MM.1S (cell line): ENCODE measurements at regions not wholly inside any gene's neighbourhood (a gene's known extent, or its start where the extent isn't known, plus 50 kb on each side); places are given as distances from the start of the nearest gene placed in this dataset.

ENCODE experiments used
- DNase-seq: peaks from one replicate; pipeline ENCODE4 v3.0.0-alpha.2; 2015
- H2AFZ ChIP-seq: fragments of 300-600 bp; sonication (generic); 2 replicates; pipeline ENCODE4 v1.6.0; 2016; ENCODE audit warnings: antibody characterized with exemption, low read length
- H3F3A ChIP-seq: fragments of 300-600 bp; sonication (generic); 2 replicates; pipeline ENCODE4 v1.6.1; 2016; ENCODE audit warnings: mild to moderate bottlenecking, antibody characterized with exemption, low read length, moderate library complexity, mixed read lengths; ENCODE audit not compliant: insufficient read depth
- H3K27ac ChIP-seq: fragments of 300-600 bp; sonication (generic); 2 replicates; pipeline ENCODE4 v1.5.1; 2016; ENCODE audit warnings: mild to moderate bottlenecking, low read length
- H3K27me3 ChIP-seq: fragments of 300-600 bp; sonication (generic); replicated peaks from 2 replicates; pipeline ENCODE4 v1.6.0; 2016; ENCODE audit warnings: low read length; ENCODE audit not compliant: insufficient read depth
- H3K36me3 ChIP-seq: fragments of 300-600 bp; sonication (generic); replicated peaks from 2 replicates; pipeline ENCODE4 v1.6.1; 2016; ENCODE audit warnings: mild to moderate bottlenecking, low read length, mixed read lengths; ENCODE audit not compliant: insufficient read depth
- H3K4me1 ChIP-seq: fragments of 300-600 bp; sonication (generic); 2 replicates; pipeline ENCODE4 v1.6.1; 2016; ENCODE audit warnings: low read length, mixed read lengths
- H3K4me2 ChIP-seq: fragments of 300-600 bp; sonication (generic); 2 replicates; pipeline ENCODE4 v1.6.0; 2016; ENCODE audit warnings: low read depth, low read length
- H3K4me3 ChIP-seq: fragments of 300-600 bp; sonication (generic); 2 replicates; pipeline ENCODE4 v1.5.1; 2016; ENCODE audit warnings: low read length, mixed read lengths
- H3K79me2 ChIP-seq: fragments of 300-600 bp; sonication (generic); 2 replicates; pipeline ENCODE4 v1.6.1; 2016; ENCODE audit warnings: mixed run types, low read length, mixed read lengths
- H3K9ac ChIP-seq: fragments of 300-600 bp; sonication (generic); 2 replicates; pipeline ENCODE4 v1.6.1; 2016; ENCODE audit warnings: low read length, mixed read lengths
- H3K9me2 ChIP-seq: fragments of 300-600 bp; sonication (generic); replicated peaks from 2 replicates; pipeline ENCODE4 v1.6.1; 2016; ENCODE audit warnings: mild to moderate bottlenecking, low read length, mixed read lengths; ENCODE audit not compliant: insufficient read depth
- H3K9me3 ChIP-seq: fragments of 300-600 bp; sonication (generic); replicated peaks from 2 replicates; pipeline ENCODE4 v1.6.1; 2016; ENCODE audit warnings: mild to moderate bottlenecking, low read length, mixed read lengths; ENCODE audit not compliant: insufficient read depth
- H4K20me1 ChIP-seq: fragments of 300-600 bp; sonication (generic); 2 replicates; pipeline ENCODE4 v1.6.1; 2016; ENCODE audit warnings: mild to moderate bottlenecking, low read length, moderate library complexity, mixed read lengths; ENCODE audit not compliant: insufficient read depth
- EZH2 ChIP-seq: fragments of 300-600 bp; sonication (generic); optimal IDR thresholded peaks from 2 replicates; pipeline ENCODE3; 2017; ENCODE audit warnings: low read depth, mild to moderate bottlenecking, antibody characterized with exemption, low read length, mixed read lengths
- EZH2phosphoT487 ChIP-seq: fragments of 300-600 bp; sonication (generic); IDR thresholded peaks from 2 replicates; pipeline ENCODE4 v1.6.1; 2018; ENCODE audit warnings: antibody characterized with exemption, low read length
- TF ChIP-seq, protein P1 (sequence below): fragments of 300-600 bp; sonication (generic); IDR thresholded peaks from 2 replicates; pipeline ENCODE4 v1.5.1; 2016; ENCODE audit warnings: antibody characterized with exemption, low read length, mixed read lengths

DNA sequence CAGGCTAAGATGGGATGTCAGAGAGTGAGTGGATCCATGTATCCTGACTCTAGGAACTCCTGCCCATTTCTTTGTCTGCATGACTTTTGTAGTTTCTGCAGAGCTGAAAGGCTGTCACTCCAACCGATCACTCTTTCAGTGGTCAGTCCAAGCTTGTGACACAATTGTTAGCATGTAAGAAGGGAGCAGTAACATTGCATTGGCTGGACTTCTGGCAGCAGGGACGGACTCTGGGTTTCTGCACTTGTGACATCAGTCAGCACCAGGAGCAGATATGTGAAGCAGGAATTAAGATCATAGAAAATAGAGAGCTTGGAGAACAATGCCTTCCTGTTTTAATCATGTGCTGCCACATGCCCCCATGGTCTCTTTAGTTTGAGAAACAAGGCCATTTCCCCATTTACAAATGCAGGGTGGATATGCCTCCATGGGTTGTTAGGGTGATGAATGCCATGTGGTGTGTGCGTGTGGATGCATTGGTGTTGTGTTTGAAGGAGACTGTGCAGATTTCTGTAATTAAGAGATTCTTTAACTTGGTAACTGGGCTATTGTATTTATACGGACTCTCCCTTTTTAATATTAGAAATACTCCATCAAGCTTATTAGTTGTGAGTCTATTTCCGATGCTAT is 214.3 kb upstream of the EPHA4 start:
- Histone ChIP-seq H3K27me3 (no peaks in the 10 kb centered on the region), H3K36me3 (no peaks in the 10 kb centered on the region), H3K79me2 (no peaks in the 10 kb centered on the region), H3K9me3 (no peaks in the 10 kb centered on the region), H3K4me1 (no peaks in the 10 kb centered on the region), H3K4me3 (no peak overlapping the region), H3F3A (no peaks in the 10 kb centered on the region), H2AFZ (no peak overlapping the region), H4K20me1 (no peaks in the 10 kb centered on the region), H3K27ac (no peak overlapping the region), H3K4me2 (no peak overlapping the region), H3K9ac (no peak overlapping the region), H3K9me2 (no peaks in the 10 kb centered on the region)
- DNase-seq, result no peak
- TF ChIP-seq, protein P1, sequence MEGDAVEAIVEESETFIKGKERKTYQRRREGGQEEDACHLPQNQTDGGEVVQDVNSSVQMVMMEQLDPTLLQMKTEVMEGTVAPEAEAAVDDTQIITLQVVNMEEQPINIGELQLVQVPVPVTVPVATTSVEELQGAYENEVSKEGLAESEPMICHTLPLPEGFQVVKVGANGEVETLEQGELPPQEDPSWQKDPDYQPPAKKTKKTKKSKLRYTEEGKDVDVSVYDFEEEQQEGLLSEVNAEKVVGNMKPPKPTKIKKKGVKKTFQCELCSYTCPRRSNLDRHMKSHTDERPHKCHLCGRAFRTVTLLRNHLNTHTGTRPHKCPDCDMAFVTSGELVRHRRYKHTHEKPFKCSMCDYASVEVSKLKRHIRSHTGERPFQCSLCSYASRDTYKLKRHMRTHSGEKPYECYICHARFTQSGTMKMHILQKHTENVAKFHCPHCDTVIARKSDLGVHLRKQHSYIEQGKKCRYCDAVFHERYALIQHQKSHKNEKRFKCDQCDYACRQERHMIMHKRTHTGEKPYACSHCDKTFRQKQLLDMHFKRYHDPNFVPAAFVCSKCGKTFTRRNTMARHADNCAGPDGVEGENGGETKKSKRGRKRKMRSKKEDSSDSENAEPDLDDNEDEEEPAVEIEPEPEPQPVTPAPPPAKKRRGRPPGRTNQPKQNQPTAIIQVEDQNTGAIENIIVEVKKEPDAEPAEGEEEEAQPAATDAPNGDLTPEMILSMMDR, result no peak
- TF ChIP-seq EZH2phosphoT487 (no peak), EZH2 (no peak)

DNA sequence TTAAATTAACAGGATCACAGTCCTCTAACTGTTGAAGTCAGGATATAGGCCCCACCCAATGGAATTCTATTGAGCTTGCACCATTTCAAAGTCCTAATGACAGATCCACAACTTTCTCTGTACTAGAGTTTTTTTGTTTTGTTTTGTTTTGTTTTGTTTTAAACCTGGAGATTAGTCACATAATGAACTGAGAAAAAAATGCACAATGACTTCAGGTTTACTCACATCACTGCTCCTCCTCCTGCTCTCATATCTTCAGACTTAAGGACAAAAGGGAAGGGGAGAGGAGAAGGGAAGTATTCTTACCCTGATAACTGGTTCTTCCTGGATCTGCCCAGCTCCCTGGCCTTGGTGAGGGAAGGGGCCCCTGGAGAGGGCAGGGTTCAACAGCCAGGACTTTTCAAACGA is 208.2 kb upstream of the EPHA4 start:
- H3K27ac ChIP-seq, result no peak overlapping the region
- H3K9me3 ChIP-seq, result no peaks in the 10 kb centered on the region
- DNase-seq, result no peak
- no peaks in the 10 kb centered on the region for H4K20me1 ChIP-seq
- no peaks in the 10 kb centered on the region for H3F3A ChIP-seq
- no peaks in the 10 kb centered on the region for H3K4me1 ChIP-seq
- no peak overlapping the region for H3K4me2 ChIP-seq
- H3K4me3 ChIP-seq, result no peak overlapping the region
- H3K27me3 ChIP-seq, result no peaks in the 10 kb centered on the region
- no peak for TF ChIP-seq EZH2phosphoT487
- no peak for TF ChIP-seq EZH2
- TF ChIP-seq, protein P1, result no peak
- H3K9me2 ChIP-seq, result no peaks in the 10 kb centered on the region
- no peak overlapping the region for H3K9ac ChIP-seq
- no peak overlapping the region for H2AFZ ChIP-seq
- H3K36me3 ChIP-seq, result no peaks in the 10 kb centered on the region
- no peaks in the 10 kb centered on the region for H3K79me2 ChIP-seq

DNA sequence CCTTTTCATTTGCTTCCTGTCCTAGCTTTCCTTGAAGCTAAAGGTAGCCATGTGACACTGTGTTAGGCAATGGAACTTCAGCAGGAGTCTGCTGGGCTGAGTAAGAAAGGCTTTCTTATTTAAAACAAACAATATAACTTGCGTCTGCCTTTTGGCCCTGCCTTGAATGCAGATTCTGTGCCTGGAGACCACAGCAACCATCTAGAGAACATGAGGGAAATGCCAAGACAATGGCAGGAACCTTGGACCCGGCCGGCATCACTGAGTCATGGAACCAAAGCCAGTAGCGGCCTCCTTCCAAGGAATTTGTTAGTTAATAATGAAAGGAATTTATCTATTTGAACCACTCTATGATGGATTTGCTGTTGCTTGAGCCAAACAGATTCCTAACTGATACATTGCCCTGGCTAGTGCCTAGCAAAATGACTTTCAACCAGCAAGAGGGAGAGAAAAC is 207.5 kb upstream of the EPHA4 start:
- no peaks in the 10 kb centered on the region for H3K79me2 ChIP-seq
- no peaks in the 10 kb centered on the region for H3K27me3 ChIP-seq
- no peak overlapping the region for H2AFZ ChIP-seq
- H3F3A ChIP-seq, result no peaks in the 10 kb centered on the region
- DNase-seq, result no peak
- H3K4me2 ChIP-seq, result no peak overlapping the region
- no peak overlapping the region for H3K9ac ChIP-seq
- H3K27ac ChIP-seq, result no peak overlapping the region
- TF ChIP-seq EZH2 (no peak), EZH2phosphoT487 (no peak)
- TF ChIP-seq, protein P1, result no peak
- no peaks in the 10 kb centered on the region for H3K9me3 ChIP-seq
- no peaks in the 10 kb centered on the region for H4K20me1 ChIP-seq
- no peaks in the 10 kb centered on the region for H3K36me3 ChIP-seq
- no peak overlapping the region for H3K4me3 ChIP-seq
- no peaks in the 10 kb centered on the region for H3K4me1 ChIP-seq
- no peaks in the 10 kb centered on the region for H3K9me2 ChIP-seq
